ENCODE measurements at regions not wholly inside any gene's neighbourhood (a gene's known extent, or its start where the extent isn't known, plus 50 kb on each side); places are given as distances from the start of the nearest gene placed in this dataset.
"Not testable (repeated sequence)": the region's sequence is repeated elsewhere in the genome, so short reads cannot be mapped to it uniquely, and the experiment has no call there.

DNA sequence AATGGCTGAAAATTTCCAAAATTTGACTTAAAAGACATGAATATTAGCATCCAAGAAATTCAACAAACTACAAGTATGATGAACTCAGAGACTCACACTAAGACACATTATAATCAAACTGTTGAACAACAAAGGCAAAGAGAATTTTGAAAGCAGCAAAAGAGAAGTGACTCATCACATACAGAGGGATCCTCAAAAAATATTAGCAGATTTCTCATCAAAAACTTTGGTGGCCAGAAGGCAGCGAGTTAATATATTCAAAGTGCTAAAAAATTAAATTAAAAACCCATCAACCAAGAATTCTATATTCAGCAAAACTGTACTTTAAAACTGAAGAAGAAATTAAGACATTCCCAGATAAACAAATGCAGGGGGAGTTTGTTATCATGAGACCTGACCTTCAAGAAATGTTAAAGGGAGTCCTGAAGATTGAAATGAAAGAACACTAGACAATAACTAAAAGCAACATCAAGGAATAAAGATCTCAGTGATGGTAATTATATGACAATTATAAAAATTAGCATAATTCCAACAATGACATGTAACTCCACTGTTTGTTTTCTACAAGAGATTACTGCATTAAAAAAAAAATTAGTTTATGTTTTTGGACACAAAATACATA lies 150.0 kb downstream of the RNASET2 start:
- TF ChIP-seq CTCF (IDR thresholded peaks at IDR 0.05) (no peak), ZFX (IDR thresholded peaks at IDR 0.05; ENCODE audit: borderline replicate concordance) (no peak)

GRCh38 chr6:166803471-166803870 lies 152.9 kb downstream of the RNASET2 start:
- no peak for TF ChIP-seq CTCF (IDR thresholded peaks at IDR 0.05)
- TF ChIP-seq ZFX (IDR thresholded peaks at IDR 0.05; ENCODE audit: borderline replicate concordance), result no peak
- no peak overlapping the region for H3K27ac ChIP-seq

More for the DNA sequence above, 150.0 kb downstream of the RNASET2 start:
- H3K27ac ChIP-seq, result no peak overlapping the region

DNA sequence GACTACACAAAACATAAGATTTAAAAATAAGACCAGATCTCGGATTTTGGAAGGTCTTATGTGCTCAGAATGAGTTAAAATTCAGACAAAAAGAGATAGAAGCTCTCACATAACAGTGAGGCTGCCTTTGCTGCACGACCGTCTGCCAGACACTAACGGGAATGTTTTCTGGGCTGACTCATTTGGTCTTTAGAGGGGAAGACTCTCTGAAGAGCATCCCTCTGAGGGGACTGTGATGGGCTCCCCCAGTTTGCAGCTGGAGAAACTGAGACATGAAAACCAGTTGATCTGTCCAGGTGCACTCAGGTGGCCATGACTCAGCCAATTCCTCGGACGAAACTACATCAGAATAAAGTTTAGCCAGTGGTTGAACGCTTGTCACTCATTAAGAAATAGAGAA lies 153.9 kb downstream of the RNASET2 start:
- TF ChIP-seq CTCF (IDR thresholded peaks at IDR 0.05) (no peak), ZFX (IDR thresholded peaks at IDR 0.05; ENCODE audit: borderline replicate concordance) (no peak)
- no peak overlapping the region for H3K27ac ChIP-seq

DNA sequence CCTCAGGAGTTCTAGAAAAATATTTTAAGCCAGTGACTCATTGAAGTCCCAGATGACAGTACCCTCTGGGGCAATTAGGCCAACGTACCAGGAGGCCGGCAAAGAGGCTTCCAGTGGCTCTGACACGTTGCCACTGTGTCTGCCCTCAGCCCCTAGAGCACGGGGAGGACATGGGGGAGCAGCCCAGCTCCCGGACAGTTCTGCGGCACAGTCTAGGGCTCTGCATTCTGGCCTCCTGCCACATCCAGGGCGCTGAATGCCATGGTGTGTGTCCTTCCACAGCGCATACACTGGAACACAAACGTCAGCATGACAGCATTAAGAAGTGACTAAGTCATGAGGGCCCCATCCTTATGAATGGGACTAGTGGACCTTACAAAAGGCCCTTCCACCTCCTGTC lies 156.2 kb downstream of the RNASET2 start:
- no peak for TF ChIP-seq CTCF (IDR thresholded peaks at IDR 0.05)
- no peak for TF ChIP-seq ZFX (IDR thresholded peaks at IDR 0.05; ENCODE audit: borderline replicate concordance)
- no peak overlapping the region for H3K27ac ChIP-seq

DNA sequence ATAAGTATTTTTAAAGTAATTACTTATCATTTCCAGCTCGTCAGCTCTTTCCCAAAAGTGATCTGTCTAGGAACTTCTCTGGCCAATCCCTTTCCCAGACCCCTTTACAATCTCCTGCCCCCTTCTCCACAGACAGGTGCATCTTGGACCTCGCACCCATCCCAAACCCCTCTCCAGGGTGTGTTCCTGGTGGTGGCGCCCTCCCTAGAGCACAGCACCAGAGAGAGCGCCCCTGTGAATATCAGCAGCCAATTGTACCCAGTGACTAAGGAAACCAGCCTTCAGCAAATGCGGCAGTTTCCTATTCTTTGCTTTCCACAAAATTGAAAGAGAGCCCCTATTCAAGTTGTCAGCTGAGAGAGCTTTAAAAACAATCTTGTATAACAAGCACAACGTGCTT lies 157.7 kb downstream of the RNASET2 start:
- H3K27ac ChIP-seq, result no peak overlapping the region
- TF ChIP-seq ZFX (IDR thresholded peaks at IDR 0.05; ENCODE audit: borderline replicate concordance) (no peak), CTCF (IDR thresholded peaks at IDR 0.05) (no peak)

DNA sequence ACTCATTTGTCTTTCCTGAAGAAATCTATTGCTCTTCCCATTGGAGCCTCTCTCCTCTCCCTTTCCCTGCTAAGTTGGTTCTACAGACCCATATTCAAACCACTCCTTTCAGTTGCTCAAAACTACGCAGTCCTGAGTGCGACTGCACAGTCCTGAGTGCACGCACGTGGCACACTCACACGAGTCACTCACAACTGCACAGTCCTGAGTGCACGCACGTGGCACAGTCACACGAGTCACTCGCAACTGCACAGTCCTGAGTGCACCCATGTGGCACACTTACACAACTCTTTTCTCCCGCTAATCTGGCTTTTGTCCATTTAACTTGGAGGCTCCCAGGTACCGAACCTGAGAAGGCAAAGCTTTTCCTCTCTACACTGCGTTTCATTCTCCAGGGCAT lies 159.7 kb downstream of the RNASET2 start:
- H3K27ac ChIP-seq, result no peak overlapping the region
- TF ChIP-seq CTCF (IDR thresholded peaks at IDR 0.05), result no peak
- no peak for TF ChIP-seq ZFX (IDR thresholded peaks at IDR 0.05; ENCODE audit: borderline replicate concordance)

- no peak overlapping the region for H3K27ac ChIP-seq
- no peak for TF ChIP-seq ZFX (IDR thresholded peaks at IDR 0.05; ENCODE audit: borderline replicate concordance)
- no peak for TF ChIP-seq CTCF (IDR thresholded peaks at IDR 0.05)
These were observed 160.5 kb downstream of the RNASET2 start for GRCh38 chr6:166795879-166796278.

DNA sequence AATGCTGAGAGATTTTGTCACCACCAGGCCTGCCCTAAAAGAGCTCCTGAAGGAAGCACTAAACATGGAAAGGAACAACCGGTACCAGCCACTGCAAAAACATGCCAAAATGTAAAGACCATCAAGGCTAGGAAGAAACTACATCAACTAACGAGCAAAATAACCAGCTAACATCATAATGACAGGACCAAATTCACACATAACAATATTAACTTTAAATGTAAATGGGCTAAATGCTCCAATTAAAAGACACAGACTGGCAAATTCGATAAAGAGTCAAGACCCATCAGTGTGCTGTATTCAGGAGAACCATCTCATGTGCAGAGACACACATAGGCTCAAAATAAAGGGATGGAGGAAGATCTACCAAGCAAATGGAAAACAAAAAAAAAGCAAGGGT lies 163.8 kb upstream of the RPS6KA2 start:
- not testable (repeated sequence) for H3K27ac ChIP-seq

DNA sequence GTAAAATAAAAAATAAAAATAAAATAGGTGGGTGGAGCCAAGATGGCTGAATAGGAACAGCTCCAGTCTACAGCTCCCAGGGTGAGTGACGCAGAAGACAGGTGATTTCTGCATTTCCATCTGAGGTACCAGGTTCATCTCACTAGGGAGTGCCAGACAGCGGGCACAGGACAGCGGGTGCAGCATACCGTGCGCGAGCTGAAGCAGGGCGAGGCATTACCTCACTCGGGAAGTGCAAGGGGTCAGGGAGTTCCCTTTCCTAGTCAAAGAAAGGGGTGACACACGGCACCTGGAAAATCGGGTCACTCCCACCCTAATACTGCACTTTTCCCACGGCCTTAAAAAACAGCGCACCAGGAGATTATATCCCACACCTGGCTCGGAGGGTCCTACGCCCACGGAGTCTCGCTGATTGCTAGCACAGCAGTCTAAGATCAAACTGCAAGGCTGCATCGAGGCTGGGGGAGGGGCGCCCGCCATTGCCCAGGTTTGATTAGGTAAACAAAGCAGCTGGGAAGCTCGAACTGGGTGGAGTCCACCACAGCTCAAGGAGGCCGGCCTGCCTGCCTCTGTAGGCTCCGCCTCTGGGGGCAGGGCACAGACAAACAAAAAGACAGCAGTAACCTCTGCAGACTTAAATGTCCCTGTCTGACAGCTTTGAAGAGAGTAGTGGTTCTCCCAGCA lies 161.9 kb upstream of the RPS6KA2 start:
- H3K27ac ChIP-seq, result not testable (repeated sequence)

Measured in 22Rv1 (cell line).